ENCODE measurements at regions not wholly inside any gene's neighbourhood (a gene's known extent, or its start where the extent isn't known, plus 50 kb on each side); places are given as distances from the start of the nearest gene placed in this dataset.

GRCh38 chr20:4091490-4092479 lies 56.8 kb upstream of the SMOX start:
- TF ChIP-seq CTCF (IDR thresholded peaks at IDR 0.05), result peak; percentile 44 to 67 (median 62)
- no peak for TF ChIP-seq EP300 (IDR thresholded peaks at IDR 0.05; ENCODE audit: low read depth)
- TF ChIP-seq POLR2A (IDR thresholded peaks at IDR 0.05), result no peak

All from transverse colon (tissue), 3 donors.